Esophagus squamous epithelium (tissue), 4 donors: ENCODE measurements at regions not wholly inside any gene's neighbourhood (a gene's known extent, or its start where the extent isn't known, plus 50 kb on each side); places are given as distances from the start of the nearest gene placed in this dataset.

Source experiments
- CTCF ChIP-seq, 6 experiments: fragments of 450-650 bp in 4 of 6; fragments of 200-600 bp in 2 of 6; sonication (generic) in 2 of 6; IDR thresholded peaks; one replicate each; pipeline ENCODE4 v1.5.1; 2016 to 2019; ENCODE audit warnings: antibody characterized with exemption in 6 of 6, mild to moderate bottlenecking in 4 of 6, moderate library complexity in 4 of 6
- POLR2A ChIP-seq, 4 donors: fragments of 450-650 bp; IDR thresholded peaks; one replicate each; pipeline ENCODE4 v1.6.1; 2017; ENCODE audit warnings: antibody characterized with exemption in 4 of 4, mild to moderate bottlenecking in 4 of 4, moderate library complexity in 3 of 4

DNA sequence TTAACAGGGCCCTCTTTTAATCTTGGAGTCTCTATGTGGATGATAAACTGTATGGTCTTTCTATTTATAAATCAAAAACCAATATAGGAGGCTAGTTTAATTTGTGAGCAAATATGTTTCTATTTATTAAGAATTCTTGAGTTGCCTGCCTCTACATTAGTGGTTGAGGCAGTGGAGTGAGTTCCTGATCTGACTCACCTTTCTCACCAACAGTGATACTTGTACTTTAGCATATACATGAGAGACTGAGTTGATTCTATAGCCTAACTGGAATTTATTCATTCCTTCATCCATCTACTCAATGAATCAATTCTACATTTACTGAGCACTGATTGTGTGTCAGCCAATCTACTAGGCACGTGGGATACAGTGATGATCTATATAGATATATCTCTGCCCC lies 126.9 kb downstream of the TRMT11 start:
- no peak for TF ChIP-seq CTCF (IDR thresholded peaks at IDR 0.05)
- TF ChIP-seq POLR2A (IDR thresholded peaks at IDR 0.05) = no peak
